HCT116 (cell line): ENCODE measurements at regions not wholly inside any gene's neighbourhood (a gene's known extent, or its start where the extent isn't known, plus 50 kb on each side); places are given as distances from the start of the nearest gene placed in this dataset.

ENCODE experiments used
- CEBPB ChIP-seq: IDR thresholded peaks from 2 replicates; pipeline ENCODE4 v1.6.1; 2012; ENCODE audit warnings: low read depth
- CTCF ChIP-seq, 3 experiments: fragments of 200-600 bp in 1 of 3; sonication (generic) in 1 of 3; IDR thresholded peaks in 2 of 3; conservative IDR thresholded peaks in 1 of 3; 2 replicates each; pipeline ENCODE4 v1.5.1; 2012 to 2017; ENCODE audit warnings: low read depth in 2 of 3, low read length in 2 of 3, antibody characterized with exemption in 1 of 3, borderline replicate concordance in 1 of 3, control low read depth in 1 of 3, mild to moderate bottlenecking in 1 of 3, mixed read lengths in 1 of 3, mixed run types in 1 of 3, moderate library complexity in 1 of 3; ENCODE audit not compliant: insufficient read depth in 1 of 3
- EZH2 ChIP-seq: fragments of 200-600 bp; sonication (generic); IDR thresholded peaks from 2 replicates; pipeline ENCODE4 v1.6.1; 2017; ENCODE audit warnings: antibody characterized with exemption, mixed run types
- POLR2A ChIP-seq: IDR thresholded peaks from 2 replicates; pipeline ENCODE4 v1.7.0; 2011; ENCODE audit warnings: borderline replicate concordance; ENCODE audit not compliant: insufficient read depth, insufficient read length; ENCODE audit errors: extremely low read depth
- SRF ChIP-seq: IDR thresholded peaks from 2 replicates; pipeline ENCODE4 v1.6.1; 2012; ENCODE audit warnings: low read depth

- no peak for TF ChIP-seq CTCF (IDR thresholded peaks at IDR 0.05 in 2 of 3, conservative IDR thresholded peaks at IDR 0.05 in 1 of 3; ENCODE audit: borderline replicate concordance in 1 of 3, insufficient read depth in 1 of 3, low read depth in 2 of 3, low read length in 2 of 3)
- no peak for TF ChIP-seq EZH2
- no peak for TF ChIP-seq CEBPB
- TF ChIP-seq SRF: no peak
- TF ChIP-seq POLR2A: no peak
Measured at GRCh38 chr1:82348487-82348886, 547.8 kb downstream of the ADGRL2 start.
